NB4 (cell line): ENCODE measurements at regions not wholly inside any gene's neighbourhood (a gene's known extent, or its start where the extent isn't known, plus 50 kb on each side); places are given as distances from the start of the nearest gene placed in this dataset.

ENCODE experiments used
- MYC ChIP-seq: IDR thresholded peaks from 2 replicates; pipeline ENCODE4 v1.6.1; 2011; ENCODE audit warnings: low read depth, low read length
- POLR2A ChIP-seq: IDR thresholded peaks from 2 replicates; pipeline ENCODE4 v1.6.1; 2011; ENCODE audit warnings: mild to moderate bottlenecking; ENCODE audit not compliant: insufficient read length; ENCODE audit errors: extremely low read depth
- TF ChIP-seq, protein P1 (sequence below): IDR thresholded peaks from one replicate; pipeline ENCODE4 v1.5.1; 2012; ENCODE audit warnings: low read depth, low read length
- TF ChIP-seq, protein P2 (sequence below): IDR thresholded peaks from 2 replicates; pipeline ENCODE4 v1.6.1; 2011; ENCODE audit warnings: low read depth, low read length

DNA sequence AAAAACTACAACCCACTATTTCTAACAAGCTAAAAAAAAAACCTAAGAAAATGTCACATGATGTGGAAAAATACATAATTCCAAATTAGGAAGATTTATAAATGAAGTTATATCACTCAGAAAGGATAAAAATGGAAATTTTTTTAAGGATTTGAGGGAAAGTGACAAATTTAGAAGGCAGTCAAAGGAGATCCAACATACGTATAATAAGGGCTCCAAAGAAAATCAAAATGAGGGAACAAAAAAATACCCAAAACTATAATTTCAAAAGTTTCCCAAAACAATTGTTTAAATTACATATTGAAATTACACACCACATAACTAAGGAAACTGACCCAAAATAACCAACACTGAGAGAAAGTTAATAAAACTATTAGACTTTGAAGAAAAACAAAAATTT is 381.1 kb upstream of the KAZN start:
- TF ChIP-seq, protein P1, sequence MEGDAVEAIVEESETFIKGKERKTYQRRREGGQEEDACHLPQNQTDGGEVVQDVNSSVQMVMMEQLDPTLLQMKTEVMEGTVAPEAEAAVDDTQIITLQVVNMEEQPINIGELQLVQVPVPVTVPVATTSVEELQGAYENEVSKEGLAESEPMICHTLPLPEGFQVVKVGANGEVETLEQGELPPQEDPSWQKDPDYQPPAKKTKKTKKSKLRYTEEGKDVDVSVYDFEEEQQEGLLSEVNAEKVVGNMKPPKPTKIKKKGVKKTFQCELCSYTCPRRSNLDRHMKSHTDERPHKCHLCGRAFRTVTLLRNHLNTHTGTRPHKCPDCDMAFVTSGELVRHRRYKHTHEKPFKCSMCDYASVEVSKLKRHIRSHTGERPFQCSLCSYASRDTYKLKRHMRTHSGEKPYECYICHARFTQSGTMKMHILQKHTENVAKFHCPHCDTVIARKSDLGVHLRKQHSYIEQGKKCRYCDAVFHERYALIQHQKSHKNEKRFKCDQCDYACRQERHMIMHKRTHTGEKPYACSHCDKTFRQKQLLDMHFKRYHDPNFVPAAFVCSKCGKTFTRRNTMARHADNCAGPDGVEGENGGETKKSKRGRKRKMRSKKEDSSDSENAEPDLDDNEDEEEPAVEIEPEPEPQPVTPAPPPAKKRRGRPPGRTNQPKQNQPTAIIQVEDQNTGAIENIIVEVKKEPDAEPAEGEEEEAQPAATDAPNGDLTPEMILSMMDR = no peak
- TF ChIP-seq, protein P2, sequence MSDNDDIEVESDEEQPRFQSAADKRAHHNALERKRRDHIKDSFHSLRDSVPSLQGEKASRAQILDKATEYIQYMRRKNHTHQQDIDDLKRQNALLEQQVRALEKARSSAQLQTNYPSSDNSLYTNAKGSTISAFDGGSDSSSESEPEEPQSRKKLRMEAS = no peak
- TF ChIP-seq POLR2A (no peak), MYC (no peak)
